GM12878 (cell line): ENCODE measurements at regions not wholly inside any gene's neighbourhood (a gene's known extent, or its start where the extent isn't known, plus 50 kb on each side); places are given as distances from the start of the nearest gene placed in this dataset.

ENCODE experiments used
- ATAC-seq: fragments of 200-7000 bp; cut with Tn5 transposase; 3 replicates; pipeline ENCODE4 v1.9.1; 2020; ENCODE audit warnings: mild to moderate bottlenecking, moderate library complexity
- BruUV-seq: library from RNA; stranded (reverse); fragments of 400-500 nt; replicated peaks from 2 replicates; lab custom pipeline; 2021; lab: Mats Ljungman, UMichigan
- CTCF ChIA-PET: fragments of 300-600 bp; sonication (Branson Sonifier 250); formaldehyde crosslinking; extraction: SDS; loops from one replicate; lab custom pipeline; 2021; ENCODE audit warnings: inconsistent platforms; lab: Yijun Ruan, JAX
- POLR2A ChIA-PET: fragments of 350-600 bp; formaldehyde crosslinking; extraction: SDS; loops from one replicate; lab custom pipeline; 2021; ENCODE audit warnings: inconsistent platforms; lab: Charles Lee
- RAD21 ChIA-PET: fragments of 300-600 bp; sonication (Branson Sonifier 250); formaldehyde crosslinking; loops from one replicate; lab custom pipeline; 2023; ENCODE audit warnings: antibody characterized with exemption; ENCODE audit not compliant: unreplicated experiment; lab: Charles Lee
- SMC1A ChIA-PET: fragments of 300-600 bp; sonication (Branson Sonifier 250); formaldehyde crosslinking; loops from one replicate; lab custom pipeline; 2023; ENCODE audit not compliant: unreplicated experiment, uncharacterized antibody; lab: Charles Lee
- DNase-seq: peaks from one replicate; pipeline ENCODE4 v3.0.0-alpha.2; 2011; ENCODE audit warnings: low read depth, low spot score
- FAIRE-seq: peaks from 3 replicates; lab custom pipeline; 2011; peaks lifted over from hg19 to GRCh38; lab: Jason Lieb, UNC
- H2AFZ ChIP-seq: 2 replicates; pipeline ENCODE4 v1.6.0; 2011; ENCODE audit warnings: low read depth, low read length, control low read depth; ENCODE audit not compliant: control insufficient read depth
- H3K27ac ChIP-seq: 2 replicates; pipeline ENCODE4 v1.5.1; 2011; ENCODE audit warnings: control low read depth; ENCODE audit not compliant: control insufficient read depth, insufficient read depth
- H3K27me3 ChIP-seq, 2 experiments: replicated peaks in 1 of 2; 2 replicates each; pipeline versions ENCODE4 v1.6.0 to v1.6.1; 2011; ENCODE audit warnings: low read length in 1 of 2; ENCODE audit not compliant: control insufficient read depth in 2 of 2, insufficient read depth in 2 of 2
- H3K36me3 ChIP-seq, 2 experiments: 2 replicates each; pipeline ENCODE4 v1.5.1; 2011; ENCODE audit warnings: low read length in 1 of 2; ENCODE audit not compliant: control insufficient read depth in 2 of 2, insufficient read depth in 2 of 2
- H3K4me1 ChIP-seq: 2 replicates; pipeline ENCODE4 v1.6.1; 2011; ENCODE audit warnings: mild to moderate bottlenecking, low read length, moderate library complexity, mixed read lengths; ENCODE audit not compliant: control insufficient read depth, insufficient read depth
- H3K4me2 ChIP-seq: 2 replicates; pipeline ENCODE4 v1.6.0; 2011; ENCODE audit warnings: control low read depth; ENCODE audit not compliant: control insufficient read depth, insufficient read depth
- H3K4me3 ChIP-seq: fragments of 200-600 bp; sonication (generic); 2 replicates; pipeline ENCODE4 v1.5.1; 2016
- H3K79me2 ChIP-seq: 2 replicates; pipeline ENCODE4 v1.6.0; 2011; ENCODE audit warnings: low read length; ENCODE audit not compliant: control insufficient read depth, insufficient read depth
- H3K9ac ChIP-seq: 2 replicates; pipeline ENCODE4 v1.8.0; 2011; ENCODE audit warnings: low read length, control low read depth, mixed read lengths; ENCODE audit not compliant: control insufficient read depth, insufficient read depth
- H3K9me3 ChIP-seq: replicated peaks from 3 replicates; pipeline ENCODE4 v1.5.1; 2011; ENCODE audit warnings: mild to moderate bottlenecking, low read length; ENCODE audit not compliant: control insufficient read depth, insufficient read depth
- H4K20me1 ChIP-seq: 2 replicates; pipeline ENCODE4 v1.6.0; 2011; ENCODE audit not compliant: control insufficient read depth, insufficient read depth
- BMI1 ChIP-seq: fragments of 450-650 bp; IDR thresholded peaks from 2 replicates; pipeline ENCODE4 v1.6.1; 2016; ENCODE audit warnings: mild to moderate bottlenecking, moderate library complexity, borderline replicate concordance
- EZH2 ChIP-seq: IDR thresholded peaks from 2 replicates; pipeline ENCODE4 v1.6.1; 2012; ENCODE audit warnings: low read depth, mild to moderate bottlenecking, control low read depth, inconsistent platforms, low read length, borderline replicate concordance; ENCODE audit not compliant: control insufficient read depth
- KAT2A ChIP-seq: conservative IDR thresholded peaks from 2 replicates; pipeline ENCODE4 v1.6.1; 2011; ENCODE audit warnings: low read depth, low read length; ENCODE audit not compliant: control insufficient read depth
- KDM1A ChIP-seq: fragments of 200-600 bp; sonication (generic); IDR thresholded peaks from 2 replicates; pipeline ENCODE4 v1.6.1; 2016; ENCODE audit warnings: borderline replicate concordance
- LARP7 ChIP-seq: fragments of 450-650 bp; IDR thresholded peaks from 2 replicates; pipeline ENCODE4 v1.6.1; 2017; ENCODE audit warnings: mild to moderate bottlenecking
- MEF2A ChIP-seq: IDR thresholded peaks from 2 replicates; pipeline ENCODE4 v1.6.1; 2011; ENCODE audit warnings: low read depth, mild to moderate bottlenecking, low read length, moderate library complexity; ENCODE audit not compliant: insufficient read depth
- POLR2AphosphoS5 ChIP-seq: IDR thresholded peaks from 2 replicates; pipeline ENCODE4 v1.6.1; 2011; ENCODE audit warnings: mild to moderate bottlenecking, low read length, inconsistent platforms
- RELA ChIP-seq: fragments of 450-650 bp; IDR thresholded peaks from 2 replicates; pipeline ENCODE4 v1.8.0; 2014; ENCODE audit warnings: borderline replicate concordance; ENCODE audit not compliant: partially characterized antibody
- STAT1 ChIP-seq: fragments of 450-650 bp; conservative IDR thresholded peaks from 2 replicates; pipeline ENCODE4 v1.6.1; 2014; ENCODE audit warnings: antibody characterized with exemption, mild to moderate bottlenecking
- TAF1 ChIP-seq: IDR thresholded peaks from 2 replicates; pipeline ENCODE4 v1.6.1; 2011; ENCODE audit warnings: mild to moderate bottlenecking, low read depth, low read length, borderline replicate concordance
- WGBS: methylation state at CpG from one replicate; pipeline ENCODE4 v1.1.6; 2016; ENCODE audit warnings: low lambda C conversion rate; ENCODE audit not compliant: insufficient replicate concordance, insufficient coverage; ENCODE audit errors: missing lambda C conversion rate; 5-methylcytosine and 5-hydroxymethylcytosine counted together
- in situ Hi-C: fragments of 300-500 bp; cut with MboI; formaldehyde crosslinking; loops from 9 replicates; pipeline ENCODE4 v1.14.3; 2018; ENCODE audit warnings: mixed read lengths
- intact Hi-C: fragments of 100-400 bp; cut with micrococcal nuclease; formaldehyde crosslinking; loops from one replicate; pipeline ENCODE4 v1.14.2; 2022; ENCODE audit not compliant: unreplicated experiment
- TF ChIP-seq, protein P1 (sequence below): fragments of 450-650 bp; formaldehyde crosslinking; IDR thresholded peaks from 2 replicates; pipeline ENCODE4 v1.4.0; 2020; ENCODE audit warnings: mild to moderate bottlenecking, moderate library complexity
- TF ChIP-seq, protein P2 (sequence below): fragments of 450-650 bp; IDR thresholded peaks from 2 replicates; pipeline ENCODE4 v1.6.1; 2017; ENCODE audit warnings: borderline replicate concordance
- TF ChIP-seq, protein P3 (sequence below): fragments of 450-650 bp; IDR thresholded peaks from 2 replicates; pipeline ENCODE4 v1.6.1; 2014; ENCODE audit warnings: mild to moderate bottlenecking
- TF ChIP-seq, protein P4 (sequence below): fragments of 450-650 bp; formaldehyde crosslinking; IDR thresholded peaks from 2 replicates; pipeline ENCODE4 v1.4.0; 2022; ENCODE audit warnings: mild to moderate bottlenecking, moderate library complexity
- TF ChIP-seq, protein P5 (sequence below): IDR thresholded peaks from 2 replicates; pipeline ENCODE4 v1.6.1; 2011; ENCODE audit warnings: low read depth, low read length, improper control_type of control experiment, borderline replicate concordance

DNA sequence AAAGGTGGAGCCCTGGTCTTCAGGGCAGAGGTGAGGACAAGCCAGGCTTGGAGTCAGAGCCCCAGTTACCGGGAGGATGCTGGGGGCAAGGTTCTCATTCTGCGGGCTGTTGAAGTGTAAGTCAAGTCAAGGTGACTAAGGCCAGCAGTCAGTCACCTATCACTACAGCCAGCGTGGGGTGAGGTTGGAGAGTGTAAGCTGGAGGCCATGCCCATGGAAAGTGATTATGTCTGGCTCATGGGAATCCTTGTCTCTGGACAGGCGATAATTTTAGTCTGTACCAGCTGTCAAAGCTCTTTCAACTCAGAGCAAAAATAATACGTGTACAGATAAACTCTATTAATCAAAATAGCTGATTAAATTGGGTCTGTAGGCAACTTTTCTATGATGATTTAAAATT lies 143.1 kb downstream of the NR2F2 start:
- Histone ChIP-seq H3K79me2 (no peaks in the 10 kb centered on the region), H3K4me2 (no peak overlapping the region), H3K4me3 (no peak overlapping the region), H2AFZ (no peak overlapping the region), H4K20me1 (no peaks in the 10 kb centered on the region), H3K36me3 (no peaks in the 10 kb centered on the region)
- RAD21 ChIA-PET, result no interaction called here
- BruUV-seq, result no TSS peak
- in situ Hi-C loops (no loop called here), intact Hi-C loops (no loop called here)
- TF ChIP-seq, protein P1, sequence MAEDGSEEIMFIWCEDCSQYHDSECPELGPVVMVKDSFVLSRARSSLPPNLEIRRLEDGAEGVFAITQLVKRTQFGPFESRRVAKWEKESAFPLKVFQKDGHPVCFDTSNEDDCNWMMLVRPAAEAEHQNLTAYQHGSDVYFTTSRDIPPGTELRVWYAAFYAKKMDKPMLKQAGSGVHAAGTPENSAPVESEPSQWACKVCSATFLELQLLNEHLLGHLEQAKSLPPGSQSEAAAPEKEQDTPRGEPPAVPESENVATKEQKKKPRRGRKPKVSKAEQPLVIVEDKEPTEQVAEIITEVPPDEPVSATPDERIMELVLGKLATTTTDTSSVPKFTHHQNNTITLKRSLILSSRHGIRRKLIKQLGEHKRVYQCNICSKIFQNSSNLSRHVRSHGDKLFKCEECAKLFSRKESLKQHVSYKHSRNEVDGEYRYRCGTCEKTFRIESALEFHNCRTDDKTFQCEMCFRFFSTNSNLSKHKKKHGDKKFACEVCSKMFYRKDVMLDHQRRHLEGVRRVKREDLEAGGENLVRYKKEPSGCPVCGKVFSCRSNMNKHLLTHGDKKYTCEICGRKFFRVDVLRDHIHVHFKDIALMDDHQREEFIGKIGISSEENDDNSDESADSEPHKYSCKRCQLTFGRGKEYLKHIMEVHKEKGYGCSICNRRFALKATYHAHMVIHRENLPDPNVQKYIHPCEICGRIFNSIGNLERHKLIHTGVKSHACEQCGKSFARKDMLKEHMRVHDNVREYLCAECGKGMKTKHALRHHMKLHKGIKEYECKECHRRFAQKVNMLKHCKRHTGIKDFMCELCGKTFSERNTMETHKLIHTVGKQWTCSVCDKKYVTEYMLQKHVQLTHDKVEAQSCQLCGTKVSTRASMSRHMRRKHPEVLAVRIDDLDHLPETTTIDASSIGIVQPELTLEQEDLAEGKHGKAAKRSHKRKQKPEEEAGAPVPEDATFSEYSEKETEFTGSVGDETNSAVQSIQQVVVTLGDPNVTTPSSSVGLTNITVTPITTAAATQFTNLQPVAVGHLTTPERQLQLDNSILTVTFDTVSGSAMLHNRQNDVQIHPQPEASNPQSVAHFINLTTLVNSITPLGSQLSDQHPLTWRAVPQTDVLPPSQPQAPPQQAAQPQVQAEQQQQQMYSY (CRISPR knock-in tag), result no peak
- TF ChIP-seq KAT2A (no peak), TAF1 (no peak), EZH2 (no peak), POLR2AphosphoS5 (no peak), STAT1 (no peak), MEF2A (no peak), LARP7 (no peak), RELA (no peak), BMI1 (no peak), KDM1A (no peak)
- TF ChIP-seq, protein P2, sequence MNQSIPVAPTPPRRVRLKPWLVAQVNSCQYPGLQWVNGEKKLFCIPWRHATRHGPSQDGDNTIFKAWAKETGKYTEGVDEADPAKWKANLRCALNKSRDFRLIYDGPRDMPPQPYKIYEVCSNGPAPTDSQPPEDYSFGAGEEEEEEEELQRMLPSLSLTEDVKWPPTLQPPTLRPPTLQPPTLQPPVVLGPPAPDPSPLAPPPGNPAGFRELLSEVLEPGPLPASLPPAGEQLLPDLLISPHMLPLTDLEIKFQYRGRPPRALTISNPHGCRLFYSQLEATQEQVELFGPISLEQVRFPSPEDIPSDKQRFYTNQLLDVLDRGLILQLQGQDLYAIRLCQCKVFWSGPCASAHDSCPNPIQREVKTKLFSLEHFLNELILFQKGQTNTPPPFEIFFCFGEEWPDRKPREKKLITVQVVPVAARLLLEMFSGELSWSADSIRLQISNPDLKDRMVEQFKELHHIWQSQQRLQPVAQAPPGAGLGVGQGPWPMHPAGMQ, result no peak
- TF ChIP-seq, protein P3, sequence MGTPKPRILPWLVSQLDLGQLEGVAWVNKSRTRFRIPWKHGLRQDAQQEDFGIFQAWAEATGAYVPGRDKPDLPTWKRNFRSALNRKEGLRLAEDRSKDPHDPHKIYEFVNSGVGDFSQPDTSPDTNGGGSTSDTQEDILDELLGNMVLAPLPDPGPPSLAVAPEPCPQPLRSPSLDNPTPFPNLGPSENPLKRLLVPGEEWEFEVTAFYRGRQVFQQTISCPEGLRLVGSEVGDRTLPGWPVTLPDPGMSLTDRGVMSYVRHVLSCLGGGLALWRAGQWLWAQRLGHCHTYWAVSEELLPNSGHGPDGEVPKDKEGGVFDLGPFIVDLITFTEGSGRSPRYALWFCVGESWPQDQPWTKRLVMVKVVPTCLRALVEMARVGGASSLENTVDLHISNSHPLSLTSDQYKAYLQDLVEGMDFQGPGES, result no peak
- TF ChIP-seq, protein P4, sequence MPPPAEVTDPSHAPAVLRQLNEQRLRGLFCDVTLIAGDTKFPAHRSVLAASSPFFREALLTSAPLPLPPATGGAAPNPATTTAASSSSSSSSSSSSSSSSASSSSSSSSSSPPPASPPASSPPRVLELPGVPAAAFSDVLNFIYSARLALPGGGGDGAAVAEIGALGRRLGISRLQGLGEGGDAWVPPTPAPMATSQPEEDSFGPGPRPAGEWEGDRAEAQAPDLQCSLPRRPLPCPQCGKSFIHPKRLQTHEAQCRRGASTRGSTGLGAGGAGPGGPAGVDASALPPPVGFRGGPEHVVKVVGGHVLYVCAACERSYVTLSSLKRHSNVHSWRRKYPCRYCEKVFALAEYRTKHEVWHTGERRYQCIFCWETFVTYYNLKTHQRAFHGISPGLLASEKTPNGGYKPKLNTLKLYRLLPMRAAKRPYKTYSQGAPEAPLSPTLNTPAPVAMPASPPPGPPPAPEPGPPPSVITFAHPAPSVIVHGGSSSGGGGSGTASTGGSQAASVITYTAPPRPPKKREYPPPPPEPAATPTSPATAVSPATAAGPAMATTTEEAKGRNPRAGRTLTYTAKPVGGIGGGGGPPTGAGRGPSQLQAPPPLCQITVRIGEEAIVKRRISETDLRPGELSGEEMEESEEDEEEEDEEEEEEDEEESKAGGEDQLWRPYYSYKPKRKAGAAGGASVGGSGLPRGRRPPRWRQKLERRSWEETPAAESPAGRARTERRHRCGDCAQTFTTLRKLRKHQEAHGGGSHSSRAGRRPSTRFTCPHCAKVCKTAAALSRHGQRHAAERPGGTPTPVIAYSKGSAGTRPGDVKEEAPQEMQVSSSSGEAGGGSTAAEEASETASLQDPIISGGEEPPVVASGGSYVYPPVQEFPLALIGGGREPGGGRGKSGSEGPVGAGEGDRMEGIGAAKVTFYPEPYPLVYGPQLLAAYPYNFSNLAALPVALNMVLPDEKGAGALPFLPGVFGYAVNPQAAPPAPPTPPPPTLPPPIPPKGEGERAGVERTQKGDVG, result no peak
- TF ChIP-seq, protein P5, sequence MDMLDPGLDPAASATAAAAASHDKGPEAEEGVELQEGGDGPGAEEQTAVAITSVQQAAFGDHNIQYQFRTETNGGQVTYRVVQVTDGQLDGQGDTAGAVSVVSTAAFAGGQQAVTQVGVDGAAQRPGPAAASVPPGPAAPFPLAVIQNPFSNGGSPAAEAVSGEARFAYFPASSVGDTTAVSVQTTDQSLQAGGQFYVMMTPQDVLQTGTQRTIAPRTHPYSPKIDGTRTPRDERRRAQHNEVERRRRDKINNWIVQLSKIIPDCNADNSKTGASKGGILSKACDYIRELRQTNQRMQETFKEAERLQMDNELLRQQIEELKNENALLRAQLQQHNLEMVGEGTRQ, result no peak
- TF ChIP-seq, all 136 proteins: peak for 0
- SMC1A ChIA-PET, result interaction anchor here (1.1 kb wide), 1 partner anchor 58 kb away, joined by 3 read pairs; no protein-coding TSS in a partner anchor
- no peaks in the 10 kb centered on the region for H3K4me1 ChIP-seq
- no peaks in the 10 kb centered on the region for H3K9me3 ChIP-seq
- CTCF ChIA-PET, result interaction anchor here (1.0 kb wide), 1 partner anchor 19 kb away, joined by 3 read pairs; no protein-coding TSS in a partner anchor
- FAIRE-seq (no peak), DNase-seq (no peak), ATAC-seq (no peak)
- H3K27ac ChIP-seq, result no peak overlapping the region
- H3K9ac ChIP-seq, result no peak overlapping the region
- POLR2A ChIA-PET, result no interaction called here
- peaks cover 0 to 2% of the 10 kb centered on the region in 2 experiments; a peak in 1 of 4 replicates for H3K27me3 ChIP-seq
- 54% methylated on average over 5 of the region's 5 CpGs for WGBS
